ENCODE measurements at regions not wholly inside any gene's neighbourhood (a gene's known extent, or its start where the extent isn't known, plus 50 kb on each side); places are given as distances from the start of the nearest gene placed in this dataset.

DNA sequence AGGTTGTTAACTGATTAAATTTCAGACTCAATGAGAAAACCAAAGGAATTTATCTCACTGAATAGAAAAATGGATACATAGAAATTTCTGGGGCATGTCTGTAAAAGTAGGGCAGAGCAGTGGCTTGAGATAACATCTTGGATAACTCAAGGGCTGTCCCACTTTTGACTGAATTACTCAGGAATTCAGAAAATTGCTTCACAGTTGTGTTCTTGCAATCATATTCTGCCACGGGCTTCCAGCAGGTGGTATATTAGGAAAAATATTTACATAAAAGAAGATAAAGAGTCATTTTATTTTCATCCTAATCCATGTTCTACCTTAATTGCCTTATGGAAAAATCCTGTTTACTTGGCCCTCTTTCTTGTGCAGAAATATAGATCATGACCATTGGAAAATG, 156.4 kb upstream of the AKIRIN2 start:
- TF ChIP-seq, protein P1, sequence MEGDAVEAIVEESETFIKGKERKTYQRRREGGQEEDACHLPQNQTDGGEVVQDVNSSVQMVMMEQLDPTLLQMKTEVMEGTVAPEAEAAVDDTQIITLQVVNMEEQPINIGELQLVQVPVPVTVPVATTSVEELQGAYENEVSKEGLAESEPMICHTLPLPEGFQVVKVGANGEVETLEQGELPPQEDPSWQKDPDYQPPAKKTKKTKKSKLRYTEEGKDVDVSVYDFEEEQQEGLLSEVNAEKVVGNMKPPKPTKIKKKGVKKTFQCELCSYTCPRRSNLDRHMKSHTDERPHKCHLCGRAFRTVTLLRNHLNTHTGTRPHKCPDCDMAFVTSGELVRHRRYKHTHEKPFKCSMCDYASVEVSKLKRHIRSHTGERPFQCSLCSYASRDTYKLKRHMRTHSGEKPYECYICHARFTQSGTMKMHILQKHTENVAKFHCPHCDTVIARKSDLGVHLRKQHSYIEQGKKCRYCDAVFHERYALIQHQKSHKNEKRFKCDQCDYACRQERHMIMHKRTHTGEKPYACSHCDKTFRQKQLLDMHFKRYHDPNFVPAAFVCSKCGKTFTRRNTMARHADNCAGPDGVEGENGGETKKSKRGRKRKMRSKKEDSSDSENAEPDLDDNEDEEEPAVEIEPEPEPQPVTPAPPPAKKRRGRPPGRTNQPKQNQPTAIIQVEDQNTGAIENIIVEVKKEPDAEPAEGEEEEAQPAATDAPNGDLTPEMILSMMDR (optimal IDR thresholded peaks at IDR 0.05 in 1 of 3, IDR thresholded peaks at IDR 0.05 in 1 of 3, conservative IDR thresholded peaks at IDR 0.05 in 1 of 3; ENCODE audit: extremely low read depth in 1 of 3, insufficient read depth in 2 of 3, low read length in 3 of 3): no peak
- no peak for TF ChIP-seq EZH2 (IDR thresholded peaks at IDR 0.05; ENCODE audit: low read length)
